ENCODE measurements at regions not wholly inside any gene's neighbourhood (a gene's known extent, or its start where the extent isn't known, plus 50 kb on each side); places are given as distances from the start of the nearest gene placed in this dataset.
"Not testable (repeated sequence)": the region's sequence is repeated elsewhere in the genome, so short reads cannot be mapped to it uniquely, and the experiment has no call there.

- peaks cover 0 to 12% of the 10 kb centered on the region in 2 donors for H3K4me1 ChIP-seq (replicated peaks in 1 of 2)
- ATAC-seq (replicated peaks in 6 of 8): peak in 3 of 8 experiments; percentile 9 to 77 (median 40)
- in situ Hi-C loops (cut with MboI; ENCODE audit: low pct_unique_long_range_greater_than_20kb in 2 of 9, low sequenced_read_pairs in 9 of 9, unreplicated experiment in 9 of 9): loop anchor here in 2 of 9 experiments (10.0 to 25.0 kb wide), 2 partner anchors 253 to 270 kb away; no protein-coding TSS in a partner anchor
- no peak overlapping the region for H3K27ac ChIP-seq
- H3K4me3 ChIP-seq: no peak overlapping the region
- 28 to 89% (median 61%) methylated on average over 4 to 10 of the region's 10 CpGs for WGBS, 10 experiments
Observed at GRCh38 chr7:25584112-25584938, 356.0 kb upstream of the NPVF start.

- WGBS, 10 experiments: 33 to 95% (median 75%) methylated on average over 1 to 5 of the region's 5 CpGs
- no peak for ATAC-seq (replicated peaks in 6 of 8)
- Histone ChIP-seq H3K4me3 (no peak overlapping the region), H3K27ac (no peak overlapping the region), H3K4me1 (replicated peaks in 1 of 2) (peaks cover 0 to 11% of the 10 kb centered on the region in 2 donors)
- in situ Hi-C loops (cut with MboI; ENCODE audit: low pct_unique_long_range_greater_than_20kb in 2 of 9, low sequenced_read_pairs in 9 of 9, unreplicated experiment in 9 of 9): loop anchor here in 2 of 9 experiments (10.0 to 25.0 kb wide), 2 partner anchors 251 to 268 kb away; no protein-coding TSS in a partner anchor
Observed at GRCh38 chr7:25586513-25586912, 358.2 kb upstream of the NPVF start.

GRCh38 chr7:25594122-25594521 lies 365.8 kb upstream of the NPVF start:
- ATAC-seq (replicated peaks in 6 of 8): no peak
- in situ Hi-C loops (cut with MboI; ENCODE audit: low pct_unique_long_range_greater_than_20kb in 2 of 9, low sequenced_read_pairs in 9 of 9, unreplicated experiment in 9 of 9): loop anchor here in 1 of 9 experiments (25.0 kb wide), 1 partner anchor 243 kb away; no protein-coding TSS in a partner anchor
- no peak overlapping the region for H3K4me3 ChIP-seq
- no peak overlapping the region for H3K27ac ChIP-seq
- WGBS, 10 experiments: 30 to 100% (median 83%) methylated on average over 2 to 3 of the region's 3 CpGs
- peaks cover 0 to 12% of the 10 kb centered on the region in 2 donors for H3K4me1 ChIP-seq (replicated peaks in 1 of 2)

- Histone ChIP-seq H3K4me1 (replicated peaks in 1 of 2) (peaks cover 0 to 12% of the 10 kb centered on the region in 2 donors), H3K27ac (no peak overlapping the region), H3K4me3 (no peak overlapping the region)
- in situ Hi-C loops (cut with MboI; ENCODE audit: low pct_unique_long_range_greater_than_20kb in 2 of 9, low sequenced_read_pairs in 9 of 9, unreplicated experiment in 9 of 9): loop anchor here in 1 of 9 experiments (25.0 kb wide), 1 partner anchor 243 kb away; no protein-coding TSS in a partner anchor
- WGBS, 10 experiments: 0 to 81% (median 46%) methylated on average over 1 to 2 of the region's 2 CpGs; no CpG with 5 or more reads in 2 of the 10 experiments
- no peak for ATAC-seq (replicated peaks in 6 of 8)
Observed at GRCh38 chr7:25594728-25595127, 366.4 kb upstream of the NPVF start.

GRCh38 chr7:25595996-25596395 lies 367.7 kb upstream of the NPVF start:
- H3K4me3 ChIP-seq: no peak overlapping the region
- in situ Hi-C loops (cut with MboI; ENCODE audit: low pct_unique_long_range_greater_than_20kb in 2 of 9, low sequenced_read_pairs in 9 of 9, unreplicated experiment in 9 of 9): loop anchor here in 1 of 9 experiments (25.0 kb wide), 1 partner anchor 241 kb away; no protein-coding TSS in a partner anchor
- WGBS, 10 experiments: 0 to 93% (median 88%) methylated on average over 1 to 2 of the region's 2 CpGs; no CpG with 5 or more reads in 5 of the 10 experiments
- peaks cover 0 to 12% of the 10 kb centered on the region in 2 donors for H3K4me1 ChIP-seq (replicated peaks in 1 of 2)
- no peak overlapping the region for H3K27ac ChIP-seq
- ATAC-seq (replicated peaks in 6 of 8): no peak

GRCh38 chr7:25596443-25596842 lies 368.2 kb upstream of the NPVF start:
- Histone ChIP-seq H3K27ac (no peak overlapping the region), H3K4me1 (replicated peaks in 1 of 2) (peaks cover 0 to 12% of the 10 kb centered on the region in 2 donors), H3K4me3 (no peak overlapping the region)
- WGBS, 10 experiments: 35 to 100% (median 70%) methylated on average over 1 to 9 of the region's 9 CpGs; no CpG with 5 or more reads in 2 of the 10 experiments
- in situ Hi-C loops (cut with MboI; ENCODE audit: low pct_unique_long_range_greater_than_20kb in 2 of 9, low sequenced_read_pairs in 9 of 9, unreplicated experiment in 9 of 9): loop anchor here in 1 of 9 experiments (25.0 kb wide), 1 partner anchor 241 kb away; no protein-coding TSS in a partner anchor
- peak in 2 of 8 experiments; percentile 28 to 52 for ATAC-seq (replicated peaks in 6 of 8)

- peak in 3 of 8 experiments; percentile 84 to 96 (median 91) for ATAC-seq (replicated peaks in 6 of 8)
- no peak overlapping the region for H3K4me3 ChIP-seq
- in situ Hi-C loops (cut with MboI; ENCODE audit: low pct_unique_long_range_greater_than_20kb in 2 of 9, low sequenced_read_pairs in 9 of 9, unreplicated experiment in 9 of 9): loop anchor here in 1 of 9 experiments (25.0 kb wide), 1 partner anchor 239 kb away; no protein-coding TSS in a partner anchor
Observed at GRCh38 chr7:25597946-25598345, 369.7 kb upstream of the NPVF start.

GRCh38 chr7:25598765-25599164 lies 370.5 kb upstream of the NPVF start:
- 4 to 100% (median 91%) methylated on average over 1 to 5 of the region's 5 CpGs; no CpG with 5 or more reads in 1 of the 10 experiments for WGBS, 10 experiments
- no peak for ATAC-seq (replicated peaks in 6 of 8)
- Histone ChIP-seq H3K27ac (no peak overlapping the region), H3K4me1 (replicated peaks in 1 of 2) (peaks cover 0 to 11% of the 10 kb centered on the region in 2 donors), H3K4me3 (no peak overlapping the region)
- in situ Hi-C loops (cut with MboI; ENCODE audit: low pct_unique_long_range_greater_than_20kb in 2 of 9, low sequenced_read_pairs in 9 of 9, unreplicated experiment in 9 of 9): loop anchor here in 1 of 9 experiments (25.0 kb wide), 1 partner anchor 239 kb away; no protein-coding TSS in a partner anchor

More at GRCh38 chr7:25597946-25598345, 369.7 kb upstream of the NPVF start:
- H3K27ac ChIP-seq: no peak overlapping the region
- H3K4me1 ChIP-seq (replicated peaks in 1 of 2): peaks cover 0 to 11% of the 10 kb centered on the region in 2 donors
- WGBS, 10 experiments: 0 to 100% (median 86%) methylated on average over 1 to 5 of the region's 5 CpGs; no CpG with 5 or more reads in 5 of the 10 experiments

GRCh38 chr7:25600262-25600920 lies 372.1 kb upstream of the NPVF start:
- H3K4me3 ChIP-seq: no peak overlapping the region

GRCh38 chr7:25602730-25603426 lies 374.6 kb upstream of the NPVF start:
- peak overlapping the region; percentile 34 to 51 (median 38) for H3K4me3 ChIP-seq
- H3K27ac ChIP-seq: peak overlapping the region; percentile 25 to 41
- in situ Hi-C loops (cut with MboI; ENCODE audit: low pct_unique_long_range_greater_than_20kb in 2 of 9, low sequenced_read_pairs in 9 of 9, unreplicated experiment in 9 of 9); ATAC-seq (replicated peaks in 6 of 8); H3K4me1 ChIP-seq (replicated peaks in 1 of 2): not testable (repeated sequence)
- WGBS, 10 experiments: 0 to 33% (median 1%) methylated on average over 1 to 7 of the region's 30 CpGs

More at GRCh38 chr7:25600262-25600920, 372.1 kb upstream of the NPVF start:
- WGBS, 10 experiments: 14 to 100% (median 78%) methylated on average over 1 to 3 of the region's 3 CpGs
- Histone ChIP-seq H3K4me1 (replicated peaks in 1 of 2) (peaks cover 0 to 11% of the 10 kb centered on the region in 2 donors), H3K27ac (no peak overlapping the region)
- in situ Hi-C loops (cut with MboI; ENCODE audit: low pct_unique_long_range_greater_than_20kb in 2 of 9, low sequenced_read_pairs in 9 of 9, unreplicated experiment in 9 of 9): no loop called here
- ATAC-seq (replicated peaks in 6 of 8): no peak

- H3K4me1 ChIP-seq (replicated peaks in 1 of 2); in situ Hi-C loops (cut with MboI; ENCODE audit: low pct_unique_long_range_greater_than_20kb in 2 of 9, low sequenced_read_pairs in 9 of 9, unreplicated experiment in 9 of 9); ATAC-seq (replicated peaks in 6 of 8): not testable (repeated sequence)
- H3K27ac ChIP-seq: peak overlapping the region; percentile 25 to 41
- WGBS, 10 experiments: no CpG with 5 or more reads among the region's 9 CpGs
- H3K4me3 ChIP-seq: peak overlapping the region; percentile 34 to 51 (median 38)
Observed at GRCh38 chr7:25603427-25603740, 375.1 kb upstream of the NPVF start.

- 45 to 100% (median 92%) methylated on average over 2 to 4 of the region's 4 CpGs; no CpG with 5 or more reads in 1 of the 10 experiments for WGBS, 10 experiments
- no peak for ATAC-seq (replicated peaks in 6 of 8)
- no peaks in the 10 kb centered on the region for H3K4me1 ChIP-seq (replicated peaks in 1 of 2)
- no peak overlapping the region for H3K27ac ChIP-seq
- H3K4me3 ChIP-seq: no peak overlapping the region
- in situ Hi-C loops (cut with MboI; ENCODE audit: low pct_unique_long_range_greater_than_20kb in 2 of 9, low sequenced_read_pairs in 9 of 9, unreplicated experiment in 9 of 9): no loop called here
Observed at GRCh38 chr7:25611196-25611595, 382.9 kb upstream of the NPVF start.
